Panc1 (cell line): ENCODE measurements at regions not wholly inside any gene's neighbourhood (a gene's known extent, or its start where the extent isn't known, plus 50 kb on each side); places are given as distances from the start of the nearest gene placed in this dataset.

Experiments
- ATAC-seq: fragments of 200-7000 bp; cut with Tn5 transposase; 2 replicates; pipeline ENCODE4 v1.9.1; 2020; ENCODE audit warnings: mild to moderate bottlenecking, moderate library complexity
- BruUV-seq: library from RNA; stranded (reverse); fragments of 400-500 nt; replicated peaks from 2 replicates; lab custom pipeline; 2021; lab: Mats Ljungman, UMichigan
- CTCF ChIA-PET: fragments of 300-600 bp; sonication (Branson Sonifier 250); formaldehyde crosslinking; loops from one replicate; lab custom pipeline; 2022; ENCODE audit warnings: antibody characterized with exemption; lab: Charles Lee
- POLR2A ChIA-PET: fragments of 300-600 bp; sonication (Branson Sonifier 250); formaldehyde crosslinking; loops from one replicate; lab custom pipeline; 2022; ENCODE audit warnings: antibody characterized with exemption; lab: Charles Lee
- DNase-seq: peaks from one replicate; pipeline ENCODE4 v3.0.0-alpha.2; 2010; ENCODE audit warnings: low read depth, low spot score
- H3K27ac ChIP-seq: 2 replicates; pipeline ENCODE4 v1.5.1; 2011; ENCODE audit warnings: mild to moderate bottlenecking, low read length, inconsistent platforms
- H3K27me3 ChIP-seq: fragments of 200-500 bp; sonication (Bioruptor generic); 2 replicates; pipeline ENCODE4 v1.6.0; 2014; ENCODE audit warnings: low read length, inconsistent platforms; ENCODE audit not compliant: control insufficient read depth, insufficient read depth
- H3K36me3 ChIP-seq: fragments of 200-500 bp; sonication (Bioruptor generic); 2 replicates; pipeline ENCODE4 v1.5.1; 2014; ENCODE audit warnings: inconsistent platforms, mild to moderate bottlenecking, low read length, moderate library complexity; ENCODE audit not compliant: control insufficient read depth, insufficient read depth
- H3K4me1 ChIP-seq: 2 replicates; pipeline ENCODE4 v1.5.1; 2011; ENCODE audit warnings: inconsistent platforms, mild to moderate bottlenecking, low read length, moderate library complexity; ENCODE audit not compliant: control insufficient read depth, insufficient read depth
- H3K4me3 ChIP-seq, 2 experiments: 2 replicates each; pipeline ENCODE4 v1.5.1; 2011 to 2012; ENCODE audit warnings: low read depth in 2 of 2, low read length in 2 of 2, mild to moderate bottlenecking in 2 of 2, inconsistent platforms in 1 of 2, moderate library complexity in 1 of 2
- H3K9me3 ChIP-seq: fragments of 200-500 bp; sonication (Bioruptor generic); 2 replicates; pipeline ENCODE4 v1.5.1; 2014; ENCODE audit warnings: low read depth, mild to moderate bottlenecking, inconsistent platforms, low read length, moderate library complexity; ENCODE audit not compliant: control insufficient read depth, insufficient read depth
- CTCF ChIP-seq: fragments of 450-650 bp; IDR thresholded peaks from 2 replicates; pipeline ENCODE4 v1.5.1; 2017; ENCODE audit warnings: mild to moderate bottlenecking
- POLR2AphosphoS5 ChIP-seq: IDR thresholded peaks from 2 replicates; pipeline ENCODE4 v1.6.1; 2012; ENCODE audit warnings: mild to moderate bottlenecking, low read depth, low read length, moderate library complexity
- REST ChIP-seq, 2 experiments: IDR thresholded peaks; 2 replicates each; pipeline ENCODE4 v1.6.1; 2011 to 2012; ENCODE audit warnings: low read depth in 2 of 2, control low read depth in 1 of 2, low read length in 1 of 2, mild to moderate bottlenecking in 1 of 2, moderate library complexity in 1 of 2; ENCODE audit not compliant: insufficient read depth in 1 of 2
- SIN3A ChIP-seq: IDR thresholded peaks from 2 replicates; pipeline ENCODE4 v1.6.1; 2012; ENCODE audit warnings: low read depth, mild to moderate bottlenecking, low read length, moderate library complexity, borderline replicate concordance; ENCODE audit not compliant: insufficient read depth
- TCF7L2 ChIP-seq: IDR thresholded peaks from 2 replicates; pipeline ENCODE4 v1.6.1; 2011; ENCODE audit warnings: mild to moderate bottlenecking, low read depth, low read length, inconsistent platforms
- in situ Hi-C: cut with HindIII; loops from 2 replicates; pipeline ENCODE4 v1.10.0; 2016; ENCODE audit warnings: low sequenced_read_pairs, low pct_unique_long_range_greater_than_20kb
- intact Hi-C: fragments of 100-400 bp; cut with micrococcal nuclease; formaldehyde crosslinking; loops from one replicate; pipeline ENCODE4 v1.10.0; 2022; ENCODE audit not compliant: unreplicated experiment

GRCh38 chr12:115709540-115710011 lies 567.9 kb downstream of the MED13L start:
- CTCF ChIA-PET, result no interaction called here
- intact Hi-C loops (no loop called here), in situ Hi-C loops (no loop called here)
- H3K27ac ChIP-seq, result no peak overlapping the region
- no peak for DNase-seq
- H3K36me3 ChIP-seq, result no peaks in the 10 kb centered on the region
- H3K27me3 ChIP-seq, result peaks cover 5% of the 10 kb centered on the region; the same call in 1 of the 2 replicates
- no peak for TF ChIP-seq SIN3A
- no peak for TF ChIP-seq REST (IDR thresholded peaks at IDR 0.05; ENCODE audit: insufficient read depth in 1 of 2, low read depth in 2 of 2, low read length in 1 of 2)
- TF ChIP-seq TCF7L2, result no peak
- no peak for TF ChIP-seq CTCF
- no peak for TF ChIP-seq POLR2AphosphoS5
- BruUV-seq, result no TSS peak
- ATAC-seq, result no peak
- H3K9me3 ChIP-seq, result no peaks in the 10 kb centered on the region
- H3K4me1 ChIP-seq, result no peaks in the 10 kb centered on the region
- POLR2A ChIA-PET, result no interaction called here
- H3K4me3 ChIP-seq, result no peak overlapping the region

- no peaks in the 10 kb centered on the region for H3K9me3 ChIP-seq
- no peaks in the 10 kb centered on the region for H3K36me3 ChIP-seq
- CTCF ChIA-PET, result no interaction called here
- DNase-seq (no peak), ATAC-seq (no peak)
- H3K27me3 ChIP-seq, result peaks cover 5% of the 10 kb centered on the region; the same call in 1 of the 2 replicates
- POLR2A ChIA-PET, result no interaction called here
- no peak overlapping the region for H3K4me3 ChIP-seq
- BruUV-seq, result no TSS peak
- no peak overlapping the region for H3K27ac ChIP-seq
- intact Hi-C loops, result no loop called here
- no peaks in the 10 kb centered on the region for H3K4me1 ChIP-seq
- TF ChIP-seq POLR2AphosphoS5 (no peak), SIN3A (no peak), TCF7L2 (no peak), REST (IDR thresholded peaks at IDR 0.05; ENCODE audit: insufficient read depth in 1 of 2, low read depth in 2 of 2, low read length in 1 of 2) (no peak), CTCF (no peak)
- in situ Hi-C loops, result no loop called here
Measured at GRCh38 chr12:115708801-115709200, 568.7 kb downstream of the MED13L start.
